Tongue (tissue), 1 donor: ENCODE measurements at regions not wholly inside any gene's neighbourhood (a gene's known extent, or its start where the extent isn't known, plus 50 kb on each side); places are given as distances from the start of the nearest gene placed in this dataset.
A peak's percentile ranks its signal among the peaks of the same experiment; 100 is the strongest.
"Not testable (repeated sequence)": the region's sequence is repeated elsewhere in the genome, so short reads cannot be mapped to it uniquely, and the experiment has no call there.

Experiments used
- DNase-seq: peaks from one replicate; pipeline ENCODE4 v3.0.0-alpha.2; 2015

GRCh38 chr5:67549296-67549618 lies 352.7 kb upstream of the CD180 start:
- peak; percentile 24 for DNase-seq

- no peak for DNase-seq
Measured at GRCh38 chr5:67548520-67549295, 352.1 kb upstream of the CD180 start.

GRCh38 chr5:67547682-67548081 lies 351.1 kb upstream of the CD180 start:
- no peak for DNase-seq

GRCh38 chr5:67544942-67545341 lies 348.3 kb upstream of the CD180 start:
- DNase-seq, result not testable (repeated sequence)

DNA sequence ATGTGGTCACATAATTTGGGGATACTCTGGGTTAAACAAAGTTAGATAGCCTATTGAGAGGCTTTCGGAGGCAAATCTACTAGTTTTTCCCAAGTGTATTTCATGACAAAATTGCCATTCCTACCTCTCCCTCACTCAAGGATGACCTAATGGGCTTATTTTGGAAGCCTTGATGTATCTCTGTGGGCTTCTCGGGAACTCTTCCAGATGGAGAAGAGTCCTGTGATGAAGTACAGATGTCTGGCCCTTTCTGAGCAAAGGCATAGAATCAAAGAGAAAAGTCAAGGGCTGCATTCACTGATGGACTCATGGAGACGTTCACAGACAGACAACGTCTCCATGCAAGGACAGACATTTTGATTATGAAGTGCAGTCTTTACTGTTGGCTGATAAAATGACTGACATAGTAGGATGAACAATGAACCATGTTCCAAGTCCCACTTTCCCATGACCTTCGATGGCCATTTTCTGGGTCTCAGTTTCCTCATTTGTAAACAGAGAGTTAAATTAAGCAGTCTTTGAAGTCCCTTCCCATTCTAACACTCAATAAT lies 347.2 kb upstream of the CD180 start:
- DNase-seq, result peak; percentile 61

DNA sequence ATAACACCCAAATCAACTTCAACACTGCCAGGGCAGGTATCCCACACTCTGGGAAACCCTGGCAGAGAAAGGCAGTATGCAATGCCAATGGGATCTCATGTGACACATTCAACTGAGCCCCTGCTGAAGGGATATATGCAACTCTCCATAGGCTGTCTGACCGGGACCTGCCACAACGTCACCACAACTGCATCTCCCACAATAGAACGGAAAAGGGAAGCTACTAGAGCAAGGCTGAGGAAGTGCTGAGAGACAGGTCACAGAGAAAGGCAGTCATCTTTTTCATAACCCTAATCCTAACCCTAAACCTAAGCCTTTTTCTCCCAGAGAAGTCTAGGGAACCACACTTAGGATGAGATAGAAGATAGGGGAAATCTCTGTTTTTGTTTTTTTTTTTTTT lies 345.9 kb upstream of the CD180 start:
- DNase-seq, result no peak

- DNase-seq, result no peak
Measured at GRCh38 chr5:67541875-67542274, 345.3 kb upstream of the CD180 start.

- no peak for DNase-seq
Measured at GRCh38 chr5:67538855-67539506, 342.4 kb upstream of the CD180 start.

- no peak for DNase-seq
Measured at GRCh38 chr5:67537439-67538148, 341.0 kb upstream of the CD180 start.

GRCh38 chr5:67536866-67537265 lies 340.3 kb upstream of the CD180 start:
- DNase-seq, result peak; percentile 50

- peak; percentile 37 for DNase-seq
Measured at GRCh38 chr5:67530609-67531255, 334.1 kb upstream of the CD180 start.

DNA sequence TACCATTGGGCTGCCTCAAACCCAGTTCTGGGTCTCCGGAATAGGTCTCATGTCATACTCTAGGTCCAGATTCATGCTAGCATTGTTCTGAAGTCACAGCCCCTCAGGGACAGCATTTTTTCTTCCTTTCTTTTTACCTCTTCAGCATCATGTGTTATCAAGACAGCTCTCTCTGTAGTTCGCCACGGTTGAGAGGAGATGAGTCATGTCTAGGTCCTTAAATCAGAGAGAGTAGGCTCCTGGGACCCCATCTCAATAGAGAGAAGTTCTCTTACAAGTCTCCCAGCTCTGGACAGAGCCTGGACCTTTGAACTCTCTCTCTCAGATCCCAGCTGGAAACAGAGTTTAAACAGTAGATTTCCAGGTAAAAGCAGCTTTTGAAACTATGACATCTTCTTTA lies 332.4 kb upstream of the CD180 start:
- DNase-seq, result no peak

- no peak for DNase-seq
Measured at GRCh38 chr5:67526793-67527192, 330.2 kb upstream of the CD180 start.

DNA sequence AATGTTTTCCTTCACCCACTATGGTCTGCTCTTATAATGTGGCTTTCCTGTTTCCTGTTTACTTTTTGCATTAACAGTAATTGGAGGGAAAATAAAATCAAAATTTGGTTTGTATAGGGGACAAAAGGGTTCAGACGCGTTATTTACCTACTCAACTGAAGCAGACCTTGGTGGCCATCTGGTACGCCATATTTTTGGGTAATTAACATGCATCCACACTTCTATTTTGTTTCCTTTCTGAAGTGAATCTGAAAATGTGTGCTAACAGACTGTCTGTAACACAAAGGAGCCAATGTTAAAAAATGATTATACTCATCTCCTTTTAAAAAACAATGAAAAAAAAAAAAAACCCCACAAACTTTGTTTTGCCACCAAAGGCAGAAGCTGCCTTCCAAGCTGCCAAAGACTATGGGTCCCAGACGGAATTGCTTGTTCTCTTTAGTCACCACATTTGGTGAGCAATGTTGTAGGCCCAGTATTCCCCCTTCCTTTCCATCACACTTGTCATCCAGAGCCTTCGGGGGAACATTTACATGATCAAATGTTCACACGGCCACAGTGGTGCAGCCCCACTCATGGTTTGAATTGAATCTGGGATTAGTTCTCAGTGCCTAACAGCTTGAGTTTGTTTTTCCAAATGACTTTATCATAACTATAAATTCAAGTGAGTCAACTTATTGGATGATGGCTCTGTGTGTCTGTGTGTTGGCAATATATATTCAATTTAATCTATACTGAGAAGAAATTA lies 323.7 kb upstream of the CD180 start:
- no peak for DNase-seq

DNA sequence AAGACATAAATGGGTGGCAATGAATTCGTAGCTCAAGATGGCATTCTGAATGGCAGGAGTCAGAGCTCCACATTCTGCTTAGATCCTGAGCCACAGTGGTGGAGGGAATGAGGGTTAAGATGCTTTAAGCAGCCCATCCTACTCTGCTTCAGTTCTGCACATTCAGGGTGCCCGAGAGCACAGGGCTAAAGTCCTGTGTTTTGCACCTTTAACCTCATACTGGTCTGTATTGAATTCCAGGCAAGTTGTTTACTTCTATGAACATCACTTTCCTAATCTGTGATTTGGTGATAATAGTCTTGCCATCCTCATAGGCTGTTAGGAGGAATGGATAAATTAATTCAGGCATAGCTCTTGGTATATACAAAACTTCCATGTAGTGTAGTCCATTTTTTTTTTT lies 321.6 kb upstream of the CD180 start:
- DNase-seq, result no peak

DNA sequence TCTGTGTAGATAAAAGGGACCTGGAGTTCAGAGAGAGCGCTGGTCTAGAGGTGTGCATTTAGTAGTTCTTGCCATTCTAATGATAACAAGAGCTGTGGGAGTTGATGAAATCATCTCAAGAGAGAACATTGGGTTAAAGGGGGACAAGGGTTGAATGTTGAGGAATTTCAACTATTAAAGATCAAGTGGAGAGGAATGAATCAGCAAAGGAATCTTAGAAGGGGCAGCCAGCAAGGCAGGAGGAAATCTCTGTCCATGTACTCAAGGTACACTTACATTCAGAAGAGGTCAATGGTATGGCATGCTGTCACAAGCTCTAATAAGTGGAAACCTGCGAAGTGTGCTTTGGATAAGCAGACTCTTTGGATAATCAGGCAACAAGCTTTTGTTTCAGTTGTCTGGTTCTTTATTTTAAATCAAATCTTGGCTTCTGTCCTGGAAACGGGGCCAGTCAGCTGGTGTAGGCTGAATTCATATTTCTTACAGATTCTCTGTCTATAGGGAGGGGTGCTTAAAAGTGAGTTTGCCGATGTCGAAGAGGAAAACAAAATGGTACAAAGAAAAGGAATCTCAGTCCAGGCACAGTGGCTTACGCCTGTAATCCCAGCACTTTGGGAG lies 320.5 kb upstream of the CD180 start:
- DNase-seq, result peak; percentile 44

- no peak for DNase-seq
Measured at GRCh38 chr5:67515762-67516161, 319.2 kb upstream of the CD180 start.

- no peak for DNase-seq
Measured at GRCh38 chr5:67515020-67515689, 318.6 kb upstream of the CD180 start.

- DNase-seq, result no peak
Measured at GRCh38 chr5:67512758-67513157, 316.2 kb upstream of the CD180 start.

DNA sequence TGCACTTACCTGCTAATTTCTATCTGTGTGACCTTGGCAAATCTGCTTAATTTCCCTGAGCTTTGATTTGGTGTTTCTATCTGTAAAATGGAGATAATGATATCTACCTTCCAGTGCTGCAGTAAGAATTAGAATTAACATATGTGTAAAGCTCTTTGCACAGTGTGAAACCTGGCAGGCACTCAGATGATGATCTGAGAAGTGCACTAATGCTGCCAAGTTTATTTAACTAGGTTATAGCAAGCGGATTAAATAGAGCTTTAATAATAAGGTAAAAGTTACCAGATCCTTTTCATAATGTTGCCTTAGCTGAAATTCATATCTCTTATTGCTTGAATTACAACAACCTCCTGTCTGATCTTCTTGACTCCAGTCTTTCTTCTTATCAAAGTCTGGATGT lies 315.3 kb upstream of the CD180 start:
- no peak for DNase-seq

DNA sequence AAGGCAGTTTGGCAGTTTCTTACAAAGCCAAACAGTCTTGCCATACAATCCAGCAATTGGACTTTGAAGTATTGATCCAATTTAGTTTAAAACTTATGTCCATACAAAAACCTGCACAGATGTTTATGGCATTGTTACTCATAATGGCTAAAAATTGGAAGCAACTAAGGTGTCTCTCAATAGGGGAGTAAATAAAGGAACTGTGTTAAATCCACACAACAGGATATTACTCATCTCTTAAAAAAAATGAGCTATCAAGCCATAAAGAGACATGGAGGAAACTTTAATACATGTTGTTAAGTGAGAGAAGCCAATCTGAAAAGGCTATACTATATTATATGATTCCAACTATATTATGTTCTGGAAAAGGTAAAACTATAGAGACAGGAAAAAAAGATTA lies 313.6 kb upstream of the CD180 start:
- DNase-seq, result no peak
